Epithelial cell of prostate (primary cell): ENCODE measurements at regions not wholly inside any gene's neighbourhood (a gene's known extent, or its start where the extent isn't known, plus 50 kb on each side); places are given as distances from the start of the nearest gene placed in this dataset.

Source experiments
- DNase-seq: peaks from one replicate; pipeline ENCODE4 v3.0.0-alpha.2; 2011; ENCODE audit warnings: low read depth, low spot score
- H3K27ac ChIP-seq: fragments of 450-650 bp; 2 replicates; pipeline ENCODE4 v1.5.1; 2017; ENCODE audit warnings: mild to moderate bottlenecking

DNA sequence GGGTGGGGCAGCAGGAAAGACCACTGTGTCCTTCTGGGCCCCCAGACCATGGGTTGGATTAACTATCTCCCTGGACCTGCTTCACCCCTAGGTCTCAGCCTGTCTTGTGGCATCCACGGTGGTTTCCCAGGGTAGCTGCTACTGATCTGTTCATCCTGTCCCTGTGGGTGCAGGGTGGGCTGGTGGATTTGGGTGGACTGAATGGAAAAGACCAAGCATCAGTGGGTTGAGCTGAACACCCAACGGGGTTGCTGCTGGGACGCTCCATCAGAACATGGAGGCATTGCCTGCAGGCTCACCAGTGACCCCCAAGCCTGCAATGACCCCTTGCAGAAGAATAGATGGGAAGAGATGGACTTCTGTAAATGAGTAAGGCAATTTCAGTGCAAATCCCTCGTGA, 812.1 kb downstream of the TBC1D22A start:
- H3K27ac ChIP-seq = no peak overlapping the region
- DNase-seq = no peak

DNA sequence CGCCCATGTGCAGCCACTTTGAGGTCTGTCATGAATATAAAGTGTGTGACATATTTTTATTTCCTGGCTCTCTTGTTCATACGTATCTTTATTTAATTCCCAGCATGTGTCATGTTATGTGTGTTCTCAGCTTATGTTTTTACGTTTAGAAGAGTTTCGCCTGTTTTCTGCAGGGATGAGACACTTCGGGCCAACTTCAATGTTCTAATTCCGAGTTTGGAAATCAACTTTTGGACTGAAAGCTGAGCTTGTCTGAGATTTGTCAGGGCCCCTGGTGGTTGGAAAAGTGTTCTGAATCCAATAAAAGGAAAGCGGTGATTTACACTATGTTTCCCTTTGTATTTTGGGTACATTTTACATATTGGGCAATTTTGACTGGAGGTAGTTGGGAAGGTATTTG, 810.7 kb downstream of the TBC1D22A start:
- H3K27ac ChIP-seq = no peak overlapping the region

DNA sequence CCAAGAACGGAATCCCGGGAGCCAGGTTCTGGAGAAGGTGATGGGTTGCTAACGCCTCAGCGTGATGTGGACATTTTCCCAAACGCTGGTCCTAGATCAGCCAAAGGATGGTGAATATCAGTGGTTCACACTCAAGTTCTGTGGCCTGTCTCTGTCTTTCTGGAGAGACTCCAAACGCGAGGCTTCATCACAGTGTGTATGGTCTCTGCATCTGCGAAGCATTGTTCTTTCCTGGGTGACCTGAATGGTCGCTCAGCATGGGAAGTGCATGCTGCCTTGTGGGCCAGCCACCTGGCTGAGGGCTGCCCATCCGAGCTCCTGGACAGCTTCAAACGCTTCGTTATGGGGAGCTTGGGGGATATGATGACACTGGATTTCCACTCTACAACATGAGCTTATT, 810.0 kb downstream of the TBC1D22A start:
- no peak for DNase-seq
- H3K27ac ChIP-seq = no peak overlapping the region

More for the DNA sequence above, 810.7 kb downstream of the TBC1D22A start:
- DNase-seq = no peak

DNA sequence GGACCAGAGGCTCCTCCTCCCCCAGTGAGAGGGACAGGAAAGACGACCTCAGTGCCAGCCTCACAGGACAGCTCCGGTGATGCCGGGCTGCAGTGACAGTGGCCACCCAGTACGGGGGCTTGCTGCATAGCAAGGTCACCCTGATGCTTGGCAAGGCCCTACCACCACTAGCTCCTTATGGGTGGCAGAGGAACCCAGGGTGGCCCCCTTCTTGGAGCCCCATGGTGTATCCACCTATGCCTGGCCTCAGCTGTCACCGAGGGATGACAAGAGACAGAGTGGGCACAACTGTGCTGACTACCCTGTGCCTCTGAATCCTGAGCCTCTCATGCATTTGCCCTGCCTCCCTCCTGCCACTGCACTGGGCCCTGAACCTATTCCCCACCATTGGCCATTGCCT, 809.2 kb downstream of the TBC1D22A start:
- H3K27ac ChIP-seq = no peak overlapping the region
- no peak for DNase-seq

DNA sequence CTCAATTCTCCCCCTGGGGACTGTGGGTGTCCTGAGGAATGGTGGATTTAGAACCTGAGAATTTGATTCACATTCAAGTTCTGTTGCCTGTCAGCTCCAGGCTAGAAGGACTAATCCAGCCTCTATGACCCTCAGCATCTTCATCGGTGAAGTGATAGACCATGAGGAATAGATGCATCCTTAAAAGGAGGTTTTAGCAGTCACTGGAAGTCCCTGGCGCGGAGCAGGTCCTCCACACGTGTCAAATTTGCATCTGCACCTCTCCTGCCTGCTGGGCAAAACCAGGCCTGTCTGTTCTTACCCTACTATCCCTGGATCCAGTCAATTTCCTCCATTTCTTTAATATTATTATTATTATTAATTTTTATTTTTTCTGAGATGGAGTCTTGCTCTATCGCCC, 808.4 kb downstream of the TBC1D22A start:
- no peak for DNase-seq
- H3K27ac ChIP-seq = no peak overlapping the region

DNA sequence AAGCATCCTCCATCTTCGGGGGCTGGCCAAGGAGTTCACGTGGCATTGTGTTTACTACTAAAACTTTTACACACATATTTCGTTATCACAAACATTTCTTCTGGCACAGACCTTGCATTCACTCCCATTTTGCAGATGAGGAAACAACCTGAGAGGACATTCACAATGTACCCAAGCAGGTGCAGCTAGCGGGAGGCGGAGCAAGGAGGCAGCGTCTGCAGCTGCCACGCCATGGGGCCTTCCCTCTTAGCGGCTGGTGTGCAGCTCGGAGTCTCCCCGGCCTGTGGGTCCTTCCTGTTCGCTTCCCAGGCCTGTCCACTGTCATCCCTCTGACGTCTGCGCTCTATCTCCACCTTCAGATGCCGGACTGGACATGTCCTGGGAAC, 807.8 kb downstream of the TBC1D22A start:
- no peak overlapping the region for H3K27ac ChIP-seq
- DNase-seq = no peak

DNA sequence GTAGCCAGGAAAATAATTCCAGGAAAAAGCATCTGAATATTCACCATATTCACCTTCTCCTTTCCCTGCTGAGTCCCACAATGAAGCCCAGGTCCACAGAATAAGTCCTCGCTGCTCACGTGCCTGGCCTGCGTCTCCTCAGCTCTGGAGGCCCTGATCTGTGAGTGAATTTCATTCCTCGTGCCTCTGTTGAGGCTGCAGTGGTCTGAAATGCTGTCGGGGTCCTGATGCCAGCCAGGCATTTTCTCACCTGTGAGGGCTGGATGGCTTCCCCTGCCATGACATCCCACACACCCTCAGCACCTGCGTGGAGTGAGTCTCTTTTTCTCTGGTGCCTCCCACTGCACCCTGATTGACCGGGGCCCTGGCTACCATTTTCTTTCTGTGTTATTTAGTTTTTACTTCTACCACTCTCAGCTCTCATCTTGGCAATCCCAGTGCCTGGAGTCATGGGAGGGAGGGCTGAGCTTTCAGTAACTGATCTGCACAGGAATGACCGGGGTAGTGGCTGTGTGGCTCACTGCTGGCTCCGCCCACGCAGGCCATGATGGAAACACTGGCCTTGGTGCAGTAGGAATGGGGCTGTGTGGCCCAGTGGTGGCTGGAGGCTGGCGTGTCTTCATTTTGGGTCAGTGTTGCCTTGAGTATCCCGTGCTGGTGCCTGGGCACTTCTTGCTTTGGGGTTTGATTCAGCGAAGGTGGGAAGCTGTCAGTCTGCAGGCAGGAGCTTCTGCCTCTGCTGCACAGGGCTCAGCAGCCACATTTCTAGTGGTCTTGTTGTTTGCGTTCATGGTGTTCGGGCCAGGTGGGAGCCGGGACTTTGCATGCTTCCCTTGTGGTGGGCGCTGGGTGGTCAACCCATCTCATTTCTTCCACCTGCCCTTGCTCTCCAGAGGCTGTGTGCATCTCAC, 807.2 kb downstream of the TBC1D22A start:
- H3K27ac ChIP-seq = no peak overlapping the region
- DNase-seq = no peak

DNA sequence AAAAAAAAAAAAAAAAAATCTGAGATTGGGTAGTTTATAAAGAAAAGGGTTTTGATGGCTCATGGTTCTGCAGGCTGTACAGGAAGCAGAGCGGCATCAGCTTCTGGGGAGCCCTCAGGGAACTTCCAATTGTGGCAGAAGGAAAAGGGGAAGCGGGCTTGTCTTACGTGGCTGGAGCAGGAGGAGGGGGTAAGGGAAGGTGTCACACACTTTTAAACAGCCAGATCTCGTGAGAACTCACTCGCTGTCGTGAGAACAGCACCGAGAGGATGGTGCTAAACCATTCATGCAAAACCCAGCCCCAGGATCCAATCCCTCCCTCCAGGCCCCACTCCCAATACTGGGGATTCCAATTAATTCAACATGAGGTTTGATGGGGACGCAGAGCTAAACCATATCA, 806.2 kb downstream of the TBC1D22A start:
- DNase-seq = no peak
- H3K27ac ChIP-seq = no peak overlapping the region

DNA sequence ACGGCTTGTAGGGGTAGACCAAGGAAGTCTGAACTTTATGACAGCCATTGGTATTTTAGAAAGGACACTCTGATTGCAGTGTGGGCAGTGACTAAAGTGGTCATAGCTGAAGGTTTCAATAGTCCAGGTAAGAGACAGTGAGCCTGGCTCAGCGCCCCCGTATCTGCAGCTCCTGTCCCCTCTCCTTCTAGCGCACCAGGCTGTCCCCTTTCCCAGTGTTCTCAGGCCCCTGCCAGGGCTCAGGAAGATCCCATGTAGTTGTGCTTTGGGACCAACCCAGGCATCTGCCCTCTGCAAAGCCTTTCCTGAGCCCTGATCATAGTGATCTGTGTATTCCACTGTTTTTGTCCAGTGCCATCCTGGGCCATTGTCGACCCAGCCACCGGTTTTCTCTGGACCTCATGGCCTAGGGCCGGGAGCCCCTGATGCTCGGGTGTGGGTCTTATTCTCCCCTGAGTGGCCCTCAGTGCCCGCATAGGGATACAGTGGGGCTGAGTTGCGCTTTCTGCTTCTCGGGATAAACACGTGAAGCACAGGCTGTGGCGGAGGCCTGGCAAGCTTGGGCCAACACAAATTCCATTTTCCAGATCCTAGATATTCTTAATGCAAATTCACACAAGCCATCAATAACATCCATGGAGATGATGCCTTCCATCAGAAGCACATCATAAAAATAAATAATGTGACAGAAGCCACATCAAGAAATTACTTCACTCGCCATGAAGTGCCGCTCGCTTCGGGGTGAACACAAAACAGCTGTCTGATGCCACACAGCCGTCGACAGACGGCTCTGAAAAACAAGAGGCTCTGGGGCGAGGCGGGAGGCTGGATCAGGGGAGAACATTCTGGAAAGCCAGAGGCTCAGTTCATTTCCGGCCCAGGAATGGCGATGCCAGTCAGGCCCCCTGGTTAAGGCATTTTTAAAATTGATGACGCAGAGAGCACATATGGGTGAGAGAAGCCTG, 805.0 kb downstream of the TBC1D22A start:
- DNase-seq = no peak
- no peak overlapping the region for H3K27ac ChIP-seq

DNA sequence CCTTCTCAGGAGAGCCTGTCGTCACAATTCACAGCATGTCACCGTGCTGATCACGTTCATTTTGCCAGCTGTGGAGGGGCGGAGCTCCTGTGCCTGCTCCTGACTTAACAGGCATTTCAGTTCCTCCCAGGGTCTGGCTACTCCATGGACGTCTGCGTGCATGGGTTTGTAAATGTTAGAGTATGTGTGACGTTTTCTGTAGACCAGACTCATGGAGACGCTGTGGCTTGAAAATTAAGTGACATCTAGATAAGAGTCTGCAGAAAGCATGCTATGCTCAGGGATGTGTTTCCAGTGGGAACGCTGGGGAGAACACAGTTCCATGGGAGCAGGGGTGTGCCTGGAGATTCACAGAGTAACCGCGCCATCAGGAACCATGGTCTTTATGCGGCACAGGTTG, 804.0 kb downstream of the TBC1D22A start:
- no peak for DNase-seq

DNA sequence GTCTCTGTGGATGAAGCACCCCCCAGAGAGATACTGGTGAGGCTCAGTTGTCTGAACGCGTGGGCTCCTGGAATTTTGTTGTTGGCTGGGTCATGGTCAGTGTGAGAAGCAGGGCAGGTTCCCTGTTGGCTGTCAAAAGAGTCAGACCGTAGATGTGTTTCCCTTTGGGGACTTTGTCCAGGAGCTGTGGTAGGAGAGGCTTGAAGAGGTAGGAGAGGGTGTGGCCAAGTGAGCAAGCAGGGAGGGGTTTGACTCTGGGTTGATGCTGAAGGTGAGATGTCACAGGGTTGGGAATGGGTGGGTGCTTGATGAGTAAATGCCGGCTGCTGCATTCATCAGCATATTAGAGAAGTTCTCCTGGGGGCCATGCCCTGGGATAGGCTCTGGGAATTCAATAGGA, 803.2 kb downstream of the TBC1D22A start:
- no peak overlapping the region for H3K27ac ChIP-seq
- no peak for DNase-seq

More for the DNA sequence above, 804.0 kb downstream of the TBC1D22A start:
- H3K27ac ChIP-seq = no peak overlapping the region

DNA sequence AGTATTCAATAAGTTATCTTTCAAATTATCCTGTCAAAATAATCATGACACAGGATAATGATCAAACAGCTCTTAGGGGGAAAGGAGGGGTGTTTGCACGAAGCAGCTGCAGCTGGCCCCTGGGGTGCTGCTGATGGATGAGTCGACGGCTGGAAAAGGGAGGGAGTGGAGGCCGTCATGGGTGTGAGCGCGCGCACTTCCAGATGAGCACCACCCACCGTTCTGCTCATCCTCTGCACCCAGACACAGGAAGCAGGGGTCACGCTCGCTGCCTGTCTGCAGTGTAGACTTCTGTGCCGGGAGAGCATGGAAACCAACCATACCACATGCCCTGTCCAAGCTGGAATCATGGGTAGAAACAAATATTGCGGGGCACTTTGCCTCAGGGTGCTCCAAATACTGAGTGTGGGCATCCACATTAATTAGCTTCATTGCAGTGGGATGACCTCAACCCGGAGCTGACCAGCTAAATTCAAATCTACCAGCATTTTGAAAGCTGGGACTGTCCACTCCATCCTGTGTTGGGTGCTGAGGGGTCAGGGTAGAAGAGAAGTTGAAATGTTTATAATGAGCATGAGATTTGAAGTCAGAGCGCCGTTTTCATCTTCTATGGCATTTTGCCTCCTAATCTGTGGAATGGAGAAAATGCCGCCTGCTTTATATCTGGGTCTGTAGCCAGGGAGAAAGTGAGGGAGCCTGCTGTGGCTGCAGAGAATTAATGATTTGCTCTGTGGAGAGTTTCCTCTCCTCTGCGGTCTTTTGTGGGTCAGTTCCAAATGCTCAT, 802.4 kb downstream of the TBC1D22A start:
- DNase-seq = no peak
- H3K27ac ChIP-seq = no peak overlapping the region

DNA sequence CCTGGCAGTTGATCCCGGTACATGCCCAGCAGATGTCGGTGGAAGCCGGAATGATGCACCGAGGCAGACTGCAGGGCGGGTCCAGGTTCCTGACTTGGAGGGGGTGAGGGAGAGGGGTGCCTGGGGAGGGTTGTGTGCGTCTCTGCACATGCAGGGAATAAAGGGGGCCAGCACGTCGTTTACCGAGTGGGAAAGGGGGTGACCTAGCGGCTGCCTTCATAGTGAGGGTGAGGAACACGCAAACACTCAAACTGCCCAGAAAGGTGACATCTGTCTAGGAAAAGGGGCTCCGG, 801.7 kb downstream of the TBC1D22A start:
- DNase-seq = no peak
- no peak overlapping the region for H3K27ac ChIP-seq

DNA sequence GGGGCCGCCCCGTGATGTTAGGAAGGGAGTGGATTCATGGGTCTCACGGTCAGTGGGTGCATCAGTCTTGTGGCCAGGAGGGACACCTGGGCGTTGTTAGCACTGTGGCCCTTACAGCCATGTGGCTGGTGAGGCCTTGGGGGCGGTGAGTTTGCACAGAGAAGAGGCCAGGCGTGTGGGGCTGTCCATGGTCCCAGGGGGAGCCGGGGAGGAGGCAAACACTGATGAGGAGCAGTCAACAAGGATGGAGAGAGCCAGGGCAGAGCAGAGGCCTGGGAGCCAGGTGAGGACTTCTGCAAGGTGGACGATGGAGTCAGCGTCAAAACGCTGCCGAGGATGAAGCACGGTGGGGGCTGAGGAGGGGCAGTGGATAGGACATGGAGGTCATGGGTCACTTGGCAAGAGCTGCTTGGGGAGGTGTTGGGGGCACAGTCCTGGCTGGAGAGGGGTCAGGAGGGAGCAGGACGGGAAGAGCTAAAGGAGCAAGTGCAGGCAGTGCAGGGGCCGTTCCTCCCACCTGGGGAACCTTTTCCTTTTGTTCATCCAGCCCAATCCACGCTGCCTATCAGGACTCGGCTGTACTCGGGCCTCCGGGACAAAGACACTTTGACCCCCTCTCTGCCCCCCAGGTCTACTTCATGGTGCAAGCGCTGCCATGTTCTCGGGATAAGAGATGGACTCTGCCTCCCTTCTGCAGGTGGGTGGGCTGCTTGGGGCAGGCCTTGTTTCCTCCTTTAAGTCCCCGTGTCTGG, 801.1 kb downstream of the TBC1D22A start:
- no peak for DNase-seq
- no peak overlapping the region for H3K27ac ChIP-seq

DNA sequence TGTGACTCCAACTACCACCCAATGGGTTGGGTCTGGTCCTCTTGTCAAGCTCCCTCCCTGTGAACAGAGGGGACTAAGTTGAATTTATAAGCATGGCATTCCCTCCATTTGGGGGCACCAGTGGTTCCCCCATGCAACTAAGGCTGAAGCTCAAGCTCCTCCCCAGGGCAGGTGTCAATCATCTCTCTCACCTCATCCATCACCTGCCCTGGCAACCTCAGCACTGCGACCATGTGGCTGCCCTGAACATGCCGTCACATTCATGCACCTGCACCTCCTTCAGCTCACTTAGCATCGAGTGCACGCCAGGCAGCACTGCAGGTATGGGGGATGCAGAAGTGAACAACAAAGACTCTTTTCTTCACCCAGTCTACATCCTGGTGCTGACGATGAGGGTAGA, 799.3 kb downstream of the TBC1D22A start:
- no peak for DNase-seq
- H3K27ac ChIP-seq = no peak overlapping the region

DNA sequence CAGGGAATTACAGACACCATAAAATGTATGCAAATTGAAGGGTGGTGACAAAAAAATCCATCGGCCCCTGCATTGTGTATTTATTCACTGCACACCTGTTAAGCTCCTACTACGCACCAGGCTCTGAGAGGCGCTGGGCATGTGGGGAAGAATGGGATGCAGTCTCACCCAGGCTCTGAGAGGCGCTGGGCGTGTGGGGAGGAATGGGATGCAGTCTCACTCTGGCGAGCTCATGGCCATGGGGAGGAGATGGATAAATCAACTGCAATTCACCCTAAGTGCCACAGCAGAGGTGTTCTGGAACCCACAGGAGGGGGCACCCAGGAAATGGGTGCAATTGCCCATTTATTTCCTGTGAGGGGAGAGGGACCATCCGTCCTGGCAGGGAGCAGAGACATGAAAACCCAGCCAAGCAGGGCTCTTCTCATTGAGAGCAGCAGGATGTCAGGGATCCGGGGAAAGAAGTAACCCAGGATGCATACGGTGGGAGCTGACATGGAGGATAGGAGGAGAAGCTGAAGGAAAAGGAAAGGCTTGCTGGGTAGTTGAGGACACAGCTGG, 798.7 kb downstream of the TBC1D22A start:
- no peak for DNase-seq

DNA sequence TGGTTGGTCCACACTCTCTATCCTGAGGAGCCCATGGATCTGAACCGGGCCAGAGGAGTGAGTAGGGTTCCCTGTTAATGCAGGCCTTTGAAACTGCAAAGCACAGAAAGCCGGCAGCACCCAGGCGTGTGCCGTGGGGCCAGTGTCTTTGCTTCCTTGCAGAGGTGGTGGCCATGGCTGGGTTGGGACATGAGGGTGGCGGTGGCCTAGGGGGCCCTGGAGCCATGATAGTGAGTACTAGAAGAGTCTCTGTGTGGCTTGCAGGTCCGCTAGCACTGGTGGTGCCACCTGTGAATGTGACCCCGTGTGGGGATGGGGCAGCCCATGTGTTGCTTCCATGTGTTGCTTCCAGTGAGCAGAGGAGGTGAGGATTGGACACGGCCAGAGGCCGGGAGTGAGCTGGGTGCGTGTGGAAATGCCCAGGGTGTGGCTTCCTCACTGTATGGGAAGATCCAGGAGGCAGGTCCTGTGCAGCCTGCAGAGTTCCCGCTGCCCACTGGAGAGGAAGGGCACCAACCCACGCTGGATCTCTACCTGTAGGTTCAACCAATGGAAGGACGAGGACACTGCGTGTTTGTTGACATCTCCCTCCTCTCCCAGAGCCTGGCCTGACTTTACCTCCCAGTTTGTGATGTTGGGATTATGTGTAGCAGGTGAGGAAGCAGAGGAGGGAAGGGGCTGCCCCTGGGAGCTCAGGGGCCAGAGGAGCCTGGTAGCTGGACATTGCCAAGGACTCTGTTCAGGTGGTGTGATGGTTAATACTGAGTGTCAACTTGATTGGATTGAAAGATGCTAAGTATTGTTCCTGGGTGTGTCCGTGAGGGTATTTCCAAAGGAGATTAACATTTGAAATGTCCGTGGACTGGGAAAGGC, 796.6 kb downstream of the TBC1D22A start:
- no peak for DNase-seq
- no peak overlapping the region for H3K27ac ChIP-seq

More for the DNA sequence above, 798.7 kb downstream of the TBC1D22A start:
- H3K27ac ChIP-seq = no peak overlapping the region

DNA sequence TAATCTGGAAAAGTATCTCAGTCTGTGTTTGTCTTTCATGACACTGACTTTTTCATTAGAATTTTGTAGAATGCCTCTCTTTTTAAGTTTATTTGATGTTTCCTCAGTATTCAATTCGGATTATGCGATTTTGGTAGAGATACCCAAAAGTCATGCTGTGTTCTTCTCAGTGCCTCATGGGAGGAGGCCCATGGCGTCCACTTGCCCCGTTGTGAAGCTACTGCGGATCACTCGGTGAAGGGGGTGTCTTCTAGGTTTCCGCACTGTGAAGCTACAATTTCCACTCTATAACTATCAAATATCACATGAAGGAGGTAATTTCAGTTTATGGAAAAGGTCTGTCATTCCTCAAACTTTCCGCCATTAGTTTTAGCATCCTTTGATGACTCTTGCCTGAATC, 794.0 kb downstream of the TBC1D22A start:
- H3K27ac ChIP-seq = no peak overlapping the region
- no peak for DNase-seq

DNA sequence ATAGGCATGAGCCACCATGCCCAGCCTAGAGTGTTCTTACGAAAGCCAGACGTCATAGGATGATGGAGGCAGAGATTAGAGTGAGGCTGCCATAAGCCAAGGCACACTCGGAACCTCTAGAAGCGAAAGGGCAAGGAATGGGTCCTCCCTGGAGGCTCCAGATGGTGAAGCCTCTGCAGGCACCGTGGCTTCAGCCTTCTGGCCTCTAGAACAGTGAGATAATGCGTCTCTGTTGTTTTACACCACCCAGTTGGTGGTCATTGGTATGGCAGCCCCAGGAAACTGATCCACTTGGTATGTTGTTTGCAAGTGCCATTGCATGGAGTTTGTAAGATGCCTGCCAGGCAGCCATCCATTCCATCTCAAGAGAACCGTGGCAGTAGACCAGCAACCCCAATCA, 791.0 kb downstream of the TBC1D22A start:
- no peak for DNase-seq
- no peak overlapping the region for H3K27ac ChIP-seq
